Lower leg skin (tissue), 4 donors: ENCODE measurements at regions not wholly inside any gene's neighbourhood (a gene's known extent, or its start where the extent isn't known, plus 50 kb on each side); places are given as distances from the start of the nearest gene placed in this dataset.
"Not testable (repeated sequence)": the region's sequence is repeated elsewhere in the genome, so short reads cannot be mapped to it uniquely, and the experiment has no call there.

Experiments used
- DNase-seq, 2 donors: peaks; one replicate each; pipeline ENCODE4 v3.0.0-alpha.2; 2019; ENCODE audit warnings: low spot score in 2 of 2
- H3K4me3 ChIP-seq: fragments of 200-600 bp; sonication (generic); 2 replicates; pipeline ENCODE4 v1.5.1; 2017; ENCODE audit warnings: mild to moderate bottlenecking, low read depth; ENCODE audit not compliant: poor library complexity, severe bottlenecking
- POLR2A ChIP-seq, 2 donors: fragments of 450-650 bp; IDR thresholded peaks; one replicate each; pipeline ENCODE4 v1.6.1; 2016 to 2017; ENCODE audit warnings: antibody characterized with exemption in 2 of 2, mild to moderate bottlenecking in 1 of 2, moderate library complexity in 1 of 2
- WGBS, 2 donors: methylation state at CpG; one replicate each; pipeline ENCODE4 v1.1.5; 2018; 5-methylcytosine and 5-hydroxymethylcytosine counted together
- intact Hi-C: fragments of 100-400 bp; cut with DNase I; formaldehyde crosslinking; loops from one replicate; pipeline ENCODE4 v1.15.0; 2023; ENCODE audit warnings: low total_unique reads
- TF ChIP-seq, protein P1 (sequence below), 3 donors: fragments of 450-650 bp; IDR thresholded peaks; one replicate each; pipeline ENCODE4 v1.5.1; 2016; ENCODE audit warnings: antibody characterized with exemption in 3 of 3, mild to moderate bottlenecking in 3 of 3, moderate library complexity in 2 of 3

DNA sequence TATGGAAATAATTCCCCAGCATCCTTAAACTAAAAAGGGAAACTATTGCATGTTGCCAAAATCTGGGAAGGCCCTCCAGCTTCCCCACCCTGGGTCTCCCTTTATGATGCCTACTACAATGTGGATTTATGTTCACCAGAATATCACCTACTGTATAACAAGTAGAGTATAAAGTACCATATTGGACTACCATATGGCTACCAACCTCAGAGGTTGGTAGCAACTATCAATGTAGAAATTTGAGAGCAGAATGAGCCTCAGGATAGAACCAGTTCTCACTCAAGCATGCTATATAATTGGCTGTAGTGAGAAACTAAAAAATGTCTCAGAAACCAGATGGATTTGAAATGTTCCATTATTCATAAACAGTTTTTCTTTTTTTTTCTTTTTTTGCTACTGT is 918.4 kb downstream of the MCTP2 start:
- intact Hi-C loops: no loop called here
- no peak for DNase-seq
- TF ChIP-seq POLR2A (IDR thresholded peaks at IDR 0.05): no peak
- TF ChIP-seq, protein P1, sequence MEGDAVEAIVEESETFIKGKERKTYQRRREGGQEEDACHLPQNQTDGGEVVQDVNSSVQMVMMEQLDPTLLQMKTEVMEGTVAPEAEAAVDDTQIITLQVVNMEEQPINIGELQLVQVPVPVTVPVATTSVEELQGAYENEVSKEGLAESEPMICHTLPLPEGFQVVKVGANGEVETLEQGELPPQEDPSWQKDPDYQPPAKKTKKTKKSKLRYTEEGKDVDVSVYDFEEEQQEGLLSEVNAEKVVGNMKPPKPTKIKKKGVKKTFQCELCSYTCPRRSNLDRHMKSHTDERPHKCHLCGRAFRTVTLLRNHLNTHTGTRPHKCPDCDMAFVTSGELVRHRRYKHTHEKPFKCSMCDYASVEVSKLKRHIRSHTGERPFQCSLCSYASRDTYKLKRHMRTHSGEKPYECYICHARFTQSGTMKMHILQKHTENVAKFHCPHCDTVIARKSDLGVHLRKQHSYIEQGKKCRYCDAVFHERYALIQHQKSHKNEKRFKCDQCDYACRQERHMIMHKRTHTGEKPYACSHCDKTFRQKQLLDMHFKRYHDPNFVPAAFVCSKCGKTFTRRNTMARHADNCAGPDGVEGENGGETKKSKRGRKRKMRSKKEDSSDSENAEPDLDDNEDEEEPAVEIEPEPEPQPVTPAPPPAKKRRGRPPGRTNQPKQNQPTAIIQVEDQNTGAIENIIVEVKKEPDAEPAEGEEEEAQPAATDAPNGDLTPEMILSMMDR (IDR thresholded peaks at IDR 0.05): no peak
- H3K4me3 ChIP-seq: no peak overlapping the region

DNA sequence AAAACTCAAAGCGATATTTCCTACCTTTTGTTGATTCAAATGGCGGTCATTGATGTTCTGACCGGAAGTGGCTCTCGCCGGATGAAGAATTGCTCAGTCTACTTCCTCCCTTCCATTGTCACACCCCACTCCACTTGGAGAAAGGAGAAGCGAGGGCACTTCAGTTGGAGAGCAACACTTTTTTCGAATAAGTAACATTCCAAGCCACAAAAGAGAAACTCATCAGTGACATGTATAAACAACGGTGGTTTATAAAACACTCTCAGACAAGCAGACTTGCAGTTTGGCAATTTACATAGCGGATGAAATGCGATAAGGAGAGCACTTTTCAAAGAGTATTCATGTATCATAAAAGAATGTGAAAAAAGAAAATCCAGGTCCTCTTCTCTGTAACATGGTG is 919.1 kb downstream of the MCTP2 start:
- DNase-seq: no peak

DNA sequence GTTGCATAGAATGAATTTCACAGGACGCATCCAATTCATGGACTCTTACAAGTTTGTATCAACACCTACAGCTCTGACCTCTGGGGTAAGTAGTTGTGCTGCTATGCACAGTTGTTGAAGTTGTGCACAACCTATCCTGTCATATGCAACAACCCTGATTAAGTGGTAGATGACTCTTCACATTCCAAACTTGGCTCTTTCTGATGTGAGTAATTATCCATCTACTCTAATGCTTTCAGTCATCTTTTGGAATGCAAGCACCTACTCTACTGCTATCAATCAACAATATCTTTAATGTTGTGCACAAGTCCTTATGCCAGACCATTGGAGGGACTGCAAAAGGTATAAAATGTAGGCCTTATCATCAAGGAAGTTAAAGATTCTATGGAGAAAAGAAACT is 921.4 kb downstream of the MCTP2 start:
- TF ChIP-seq, protein P1 (IDR thresholded peaks at IDR 0.05): no peak
- no peak for TF ChIP-seq POLR2A (IDR thresholded peaks at IDR 0.05)

More for the DNA sequence above, 919.1 kb downstream of the MCTP2 start:
- intact Hi-C loops: no loop called here
- no peak for TF ChIP-seq POLR2A (IDR thresholded peaks at IDR 0.05)
- TF ChIP-seq, protein P1 (IDR thresholded peaks at IDR 0.05): no peak
- 49 to 71% methylated on average over 10 of the region's 10 CpGs for WGBS, 2 donors
- no peak overlapping the region for H3K4me3 ChIP-seq

DNA sequence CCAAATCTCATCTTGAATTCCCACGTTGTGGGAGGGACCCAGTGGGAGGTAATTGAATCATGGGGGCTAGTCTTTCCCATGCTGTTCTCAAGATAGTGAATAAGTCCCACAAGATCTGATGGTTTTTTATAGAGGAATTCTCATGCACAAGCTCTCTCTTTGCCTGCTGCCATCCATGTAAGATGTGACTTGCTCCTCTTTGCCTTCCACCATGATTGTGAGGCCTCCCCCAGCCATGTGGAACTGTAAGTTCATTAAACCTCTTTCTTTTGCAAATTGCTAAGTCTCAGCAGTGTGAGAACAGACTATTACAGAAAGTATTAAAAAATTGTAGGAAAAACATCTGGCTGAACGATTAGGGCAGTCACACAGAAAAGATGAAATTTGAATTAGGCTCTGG is 921.8 kb downstream of the MCTP2 start:
- intact Hi-C loops: not testable (repeated sequence)

More for the DNA sequence above, 921.4 kb downstream of the MCTP2 start:
- intact Hi-C loops: no loop called here
- DNase-seq: no peak
- H3K4me3 ChIP-seq: no peak overlapping the region
- 92 to 100% methylated on average over 1 of the region's 1 CpG for WGBS, 2 donors

DNA sequence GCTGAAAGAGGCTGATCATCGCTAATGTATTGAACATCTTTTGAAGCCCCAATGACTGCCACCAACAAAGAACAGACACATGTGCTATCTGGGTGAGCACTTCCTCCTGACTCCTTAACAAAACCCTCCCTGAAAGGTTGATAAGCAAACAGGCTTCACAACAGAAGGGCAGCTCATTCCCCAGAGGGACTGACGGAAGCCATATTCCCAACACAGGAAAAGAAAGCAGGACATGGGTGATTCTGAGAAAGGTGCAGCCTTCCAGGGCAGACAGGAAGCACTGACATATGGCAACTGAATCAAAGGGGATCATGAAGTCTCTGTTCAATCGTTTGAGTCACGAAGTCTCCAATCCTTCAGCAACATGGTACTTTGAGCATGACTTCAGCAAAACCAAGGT is 929.0 kb downstream of the MCTP2 start:
- H3K4me3 ChIP-seq: no peak overlapping the region
- intact Hi-C loops: no loop called here
- TF ChIP-seq POLR2A (IDR thresholded peaks at IDR 0.05): no peak
- TF ChIP-seq, protein P1 (IDR thresholded peaks at IDR 0.05): no peak
- no peak for DNase-seq
- 73% methylated on average over 4 of the region's 4 CpGs for WGBS, 2 donors

More for the DNA sequence above, 921.8 kb downstream of the MCTP2 start:
- DNase-seq, H3K4me3 ChIP-seq: not testable (repeated sequence)
- WGBS, 2 donors: 74 to 78% methylated on average over 2 of the region's 2 CpGs

DNA sequence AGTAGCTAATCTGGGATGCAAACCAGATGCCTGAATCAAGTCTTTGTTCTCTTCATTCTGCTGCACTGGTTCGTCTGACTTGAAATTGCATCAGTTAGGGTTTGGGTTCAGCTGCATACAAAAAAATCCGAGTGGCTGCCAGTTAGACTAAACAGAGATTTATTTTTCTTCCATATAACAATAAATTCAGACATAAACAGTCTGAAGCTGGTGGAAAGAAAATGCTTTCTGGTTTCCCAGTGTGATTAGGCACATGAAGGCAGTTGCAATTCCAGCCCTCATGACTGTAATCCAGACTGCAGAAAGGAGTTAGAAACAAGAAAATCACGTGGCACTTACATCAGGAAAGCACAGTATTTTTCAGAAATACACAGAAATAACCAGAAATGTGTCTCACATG is 930.7 kb downstream of the MCTP2 start:
- TF ChIP-seq, protein P1 (IDR thresholded peaks at IDR 0.05): no peak
- TF ChIP-seq POLR2A (IDR thresholded peaks at IDR 0.05): no peak
- intact Hi-C loops: no loop called here
- WGBS, 2 donors: 31 to 34% methylated on average over 3 of the region's 3 CpGs
- DNase-seq: no peak
- H3K4me3 ChIP-seq: no peak overlapping the region
